A673 (cell line): ENCODE measurements at regions not wholly inside any gene's neighbourhood (a gene's known extent, or its start where the extent isn't known, plus 50 kb on each side); places are given as distances from the start of the nearest gene placed in this dataset.

Experiments
- EZH2 ChIP-seq: fragments of 200-600 bp; sonication (generic); IDR thresholded peaks from 2 replicates; pipeline ENCODE4 v1.6.1; 2017; ENCODE audit warnings: borderline replicate concordance, low read depth, mild to moderate bottlenecking, mixed read lengths, antibody characterized with exemption, low read length; ENCODE audit not compliant: poor library complexity, severe bottlenecking
- TF ChIP-seq, protein P1 (sequence below): fragments of 300-800, 200-600 bp; sonication (generic); conservative IDR thresholded peaks from 2 replicates; pipeline ENCODE4 v1.5.1; 2017; ENCODE audit warnings: low read depth, mild to moderate bottlenecking, antibody characterized with exemption, low read length, moderate library complexity, mixed read lengths

DNA sequence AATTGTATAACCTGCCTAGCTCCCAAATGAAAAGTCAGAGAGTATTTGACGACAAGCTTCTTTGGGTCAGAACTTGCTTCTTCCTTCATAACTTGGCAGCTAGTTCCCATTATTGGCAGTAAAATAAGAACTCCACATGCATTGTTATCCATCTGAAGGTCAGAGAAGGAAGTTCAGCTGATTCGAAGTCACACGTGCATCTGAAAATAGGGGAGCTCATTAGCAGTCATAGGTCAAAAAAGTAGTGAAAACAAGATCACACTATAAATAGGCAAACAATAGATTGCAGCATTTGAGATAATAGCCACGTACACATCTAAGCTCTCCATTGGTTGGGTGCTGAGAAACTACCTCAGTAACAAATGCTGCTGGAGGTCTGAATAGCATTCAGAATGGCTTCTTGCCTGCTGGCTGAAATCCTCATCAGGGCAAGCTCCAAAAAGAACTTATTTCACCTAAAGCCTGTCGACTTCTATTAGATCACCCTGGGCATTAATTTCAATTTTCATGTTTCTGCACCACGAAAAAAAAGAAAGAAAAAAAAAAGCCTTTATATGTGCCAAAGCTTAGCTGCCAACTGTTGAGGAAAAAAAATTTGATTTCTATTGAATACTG is 1492.9 kb upstream of the CELF4 start:
- TF ChIP-seq, protein P1, sequence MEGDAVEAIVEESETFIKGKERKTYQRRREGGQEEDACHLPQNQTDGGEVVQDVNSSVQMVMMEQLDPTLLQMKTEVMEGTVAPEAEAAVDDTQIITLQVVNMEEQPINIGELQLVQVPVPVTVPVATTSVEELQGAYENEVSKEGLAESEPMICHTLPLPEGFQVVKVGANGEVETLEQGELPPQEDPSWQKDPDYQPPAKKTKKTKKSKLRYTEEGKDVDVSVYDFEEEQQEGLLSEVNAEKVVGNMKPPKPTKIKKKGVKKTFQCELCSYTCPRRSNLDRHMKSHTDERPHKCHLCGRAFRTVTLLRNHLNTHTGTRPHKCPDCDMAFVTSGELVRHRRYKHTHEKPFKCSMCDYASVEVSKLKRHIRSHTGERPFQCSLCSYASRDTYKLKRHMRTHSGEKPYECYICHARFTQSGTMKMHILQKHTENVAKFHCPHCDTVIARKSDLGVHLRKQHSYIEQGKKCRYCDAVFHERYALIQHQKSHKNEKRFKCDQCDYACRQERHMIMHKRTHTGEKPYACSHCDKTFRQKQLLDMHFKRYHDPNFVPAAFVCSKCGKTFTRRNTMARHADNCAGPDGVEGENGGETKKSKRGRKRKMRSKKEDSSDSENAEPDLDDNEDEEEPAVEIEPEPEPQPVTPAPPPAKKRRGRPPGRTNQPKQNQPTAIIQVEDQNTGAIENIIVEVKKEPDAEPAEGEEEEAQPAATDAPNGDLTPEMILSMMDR: no peak
- no peak for TF ChIP-seq EZH2
